Gastroesophageal sphincter (tissue), 4 donors: ENCODE measurements at regions not wholly inside any gene's neighbourhood (a gene's known extent, or its start where the extent isn't known, plus 50 kb on each side); places are given as distances from the start of the nearest gene placed in this dataset.
"Not testable (repeated sequence)": the region's sequence is repeated elsewhere in the genome, so short reads cannot be mapped to it uniquely, and the experiment has no call there.

Experiments used
- ATAC-seq: fragments of 150-250 bp; one replicate; pipeline ENCODE4 v1.9.1; 2016; ENCODE audit warnings: mild to moderate bottlenecking, moderate library complexity
- H3K27ac ChIP-seq, 4 donors: fragments of 200-600 bp; sonication (generic) in 3 of 4; 1 replicate in 3 of 4; 2 replicates in 1 of 4; pipeline ENCODE4 v1.5.1; 2016 to 2019
- H3K27me3 ChIP-seq: fragments of 200-600 bp; sonication (generic); one replicate; pipeline ENCODE4 v1.5.1; 2019
- H3K36me3 ChIP-seq, 2 donors: fragments of 200-600 bp; sonication (generic); one replicate each; pipeline ENCODE4 v1.5.1; 2019; ENCODE audit warnings: control low read depth in 1 of 2
- H3K4me1 ChIP-seq, 3 donors: fragments of 200-600 bp; sonication (generic); 1 replicate in 2 of 3; 2 replicates in 1 of 3; pipeline ENCODE4 v1.5.1; 2016 to 2019; ENCODE audit warnings: control low read depth in 2 of 3
- H3K4me3 ChIP-seq, 2 donors: fragments of 200-600 bp; sonication (generic); one replicate each; pipeline ENCODE4 v1.5.1; 2019; ENCODE audit warnings: mild to moderate bottlenecking in 1 of 2, moderate library complexity in 1 of 2
- H3K9me3 ChIP-seq, 3 donors: fragments of 200-600 bp; sonication (generic); one replicate each; pipeline ENCODE4 v1.5.1; 2017 to 2019; ENCODE audit warnings: control low read depth in 2 of 3
- EP300 ChIP-seq: sonication (generic); formaldehyde crosslinking; IDR thresholded peaks from one replicate; pipeline ENCODE4 v1.6.1; 2017; ENCODE audit warnings: antibody characterized with exemption, mild to moderate bottlenecking
- POLR2A ChIP-seq, 2 donors: fragments of 450-650 bp; IDR thresholded peaks; one replicate each; pipeline ENCODE4 v1.6.1; 2017; ENCODE audit warnings: antibody characterized with exemption in 2 of 2, mild to moderate bottlenecking in 2 of 2, moderate library complexity in 1 of 2
- POLR2AphosphoS5 ChIP-seq: sonication (generic); formaldehyde crosslinking; IDR thresholded peaks from one replicate; pipeline ENCODE4 v1.6.1; 2017; ENCODE audit warnings: antibody characterized with exemption
- WGBS, 2 donors: methylation state at CpG; one replicate each; pipeline ENCODE4 v1.1.5; 2018; ENCODE audit warnings: low coverage in 1 of 2; 5-methylcytosine and 5-hydroxymethylcytosine counted together
- TF ChIP-seq, protein P1 (sequence below), 4 experiments: fragments of 200-600 bp in 2 of 4; fragments of 450-650 bp in 2 of 4; sonication (generic) in 1 of 4; IDR thresholded peaks; one replicate each; pipeline ENCODE4 v1.5.1; 2017 to 2019; ENCODE audit warnings: antibody characterized with exemption in 4 of 4, mild to moderate bottlenecking in 2 of 4, moderate library complexity in 2 of 4

DNA sequence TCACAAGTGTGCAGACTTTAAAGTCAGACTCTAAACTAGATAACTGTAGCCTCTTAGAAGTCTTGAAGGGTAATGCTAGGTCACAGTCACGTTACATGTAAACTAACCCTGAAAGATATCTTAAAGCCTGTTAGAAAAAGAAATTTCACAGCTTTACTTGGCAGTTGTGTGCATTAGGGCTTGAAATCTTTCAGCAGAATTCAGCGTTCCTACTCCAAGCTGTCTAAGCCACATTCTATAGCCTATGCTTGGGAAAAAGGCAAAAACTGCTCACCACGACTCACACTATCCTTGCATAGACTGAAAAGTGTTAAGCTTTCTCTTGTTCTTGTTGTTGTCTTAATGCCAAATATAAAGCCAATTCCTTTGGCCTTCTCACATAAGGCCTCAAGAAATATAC lies 338.0 kb upstream of the SASH1 start:
- no peak for ATAC-seq
- no peaks in the 10 kb centered on the region for H3K9me3 ChIP-seq
- H3K36me3 ChIP-seq: no peaks in the 10 kb centered on the region
- H3K4me3 ChIP-seq: no peak overlapping the region
- no peaks in the 10 kb centered on the region for H3K27me3 ChIP-seq
- H3K27ac ChIP-seq: no peak overlapping the region
- TF ChIP-seq POLR2A (IDR thresholded peaks at IDR 0.05) (no peak), EP300 (no peak), POLR2AphosphoS5 (no peak)
- TF ChIP-seq, protein P1, sequence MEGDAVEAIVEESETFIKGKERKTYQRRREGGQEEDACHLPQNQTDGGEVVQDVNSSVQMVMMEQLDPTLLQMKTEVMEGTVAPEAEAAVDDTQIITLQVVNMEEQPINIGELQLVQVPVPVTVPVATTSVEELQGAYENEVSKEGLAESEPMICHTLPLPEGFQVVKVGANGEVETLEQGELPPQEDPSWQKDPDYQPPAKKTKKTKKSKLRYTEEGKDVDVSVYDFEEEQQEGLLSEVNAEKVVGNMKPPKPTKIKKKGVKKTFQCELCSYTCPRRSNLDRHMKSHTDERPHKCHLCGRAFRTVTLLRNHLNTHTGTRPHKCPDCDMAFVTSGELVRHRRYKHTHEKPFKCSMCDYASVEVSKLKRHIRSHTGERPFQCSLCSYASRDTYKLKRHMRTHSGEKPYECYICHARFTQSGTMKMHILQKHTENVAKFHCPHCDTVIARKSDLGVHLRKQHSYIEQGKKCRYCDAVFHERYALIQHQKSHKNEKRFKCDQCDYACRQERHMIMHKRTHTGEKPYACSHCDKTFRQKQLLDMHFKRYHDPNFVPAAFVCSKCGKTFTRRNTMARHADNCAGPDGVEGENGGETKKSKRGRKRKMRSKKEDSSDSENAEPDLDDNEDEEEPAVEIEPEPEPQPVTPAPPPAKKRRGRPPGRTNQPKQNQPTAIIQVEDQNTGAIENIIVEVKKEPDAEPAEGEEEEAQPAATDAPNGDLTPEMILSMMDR (IDR thresholded peaks at IDR 0.05): no peak
- H3K4me1 ChIP-seq: no peaks in the 10 kb centered on the region
- 52 to 88% methylated on average over 3 of the region's 3 CpGs for WGBS, 2 donors

DNA sequence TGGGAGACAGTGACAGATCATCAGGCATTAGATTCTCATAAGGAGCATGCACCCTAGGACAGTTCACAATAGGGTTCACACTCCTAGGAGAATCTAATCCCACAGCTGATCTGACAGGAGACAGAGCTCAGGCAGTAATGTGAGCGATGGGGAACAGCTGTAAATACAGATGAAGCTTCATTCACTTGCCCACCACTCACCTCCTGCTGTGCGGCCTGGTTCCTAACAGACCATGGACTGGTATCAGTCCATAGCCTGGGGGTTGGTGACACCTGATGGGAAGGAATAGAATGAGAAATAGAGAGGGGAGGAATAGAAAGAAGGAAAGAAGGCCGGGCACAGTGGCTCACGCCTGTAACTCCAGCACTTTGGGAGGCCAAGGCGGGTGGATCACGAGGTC lies 336.8 kb upstream of the SASH1 start:
- H3K27ac ChIP-seq: no peak overlapping the region
- H3K27me3 ChIP-seq: no peaks in the 10 kb centered on the region
- H3K9me3 ChIP-seq: peaks cover 0 to 6% (median 0%) of the 10 kb centered on the region in 3 donors
- WGBS, 2 donors: 87 to 100% methylated on average over 1 to 5 of the region's 6 CpGs
- H3K36me3 ChIP-seq: no peaks in the 10 kb centered on the region
- ATAC-seq: no peak
- TF ChIP-seq, protein P1 (IDR thresholded peaks at IDR 0.05): no peak
- TF ChIP-seq EP300: no peak
- TF ChIP-seq POLR2A (IDR thresholded peaks at IDR 0.05): no peak
- no peak for TF ChIP-seq POLR2AphosphoS5
- no peaks in the 10 kb centered on the region for H3K4me1 ChIP-seq
- H3K4me3 ChIP-seq: no peak overlapping the region

DNA sequence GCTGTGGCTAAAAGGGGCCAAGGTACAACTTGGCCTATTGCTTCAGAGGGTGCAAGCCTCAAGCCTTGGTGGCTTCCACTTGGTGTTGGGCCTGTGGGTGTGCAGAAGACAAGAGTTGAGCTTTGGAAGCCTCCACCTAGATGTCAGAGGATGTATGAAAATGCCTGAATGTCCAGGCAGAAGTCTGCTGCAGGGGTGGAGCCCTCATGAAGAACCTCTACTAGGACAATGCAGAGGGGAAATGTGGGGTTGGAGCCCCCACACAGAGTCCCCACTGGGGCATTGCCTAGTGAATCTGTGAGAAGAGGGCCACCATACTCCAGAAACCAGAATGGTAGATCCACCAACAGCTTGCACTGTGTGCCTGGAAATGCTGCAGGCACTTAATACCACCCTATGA lies 332.1 kb upstream of the SASH1 start:
- not testable (repeated sequence) for H3K27ac ChIP-seq, H3K4me3 ChIP-seq, H3K4me1 ChIP-seq, H3K36me3 ChIP-seq, ATAC-seq, H3K27me3 ChIP-seq
- H3K9me3 ChIP-seq: peaks cover 0 to 10% (median 0%) of the 10 kb centered on the region in 3 donors

DNA sequence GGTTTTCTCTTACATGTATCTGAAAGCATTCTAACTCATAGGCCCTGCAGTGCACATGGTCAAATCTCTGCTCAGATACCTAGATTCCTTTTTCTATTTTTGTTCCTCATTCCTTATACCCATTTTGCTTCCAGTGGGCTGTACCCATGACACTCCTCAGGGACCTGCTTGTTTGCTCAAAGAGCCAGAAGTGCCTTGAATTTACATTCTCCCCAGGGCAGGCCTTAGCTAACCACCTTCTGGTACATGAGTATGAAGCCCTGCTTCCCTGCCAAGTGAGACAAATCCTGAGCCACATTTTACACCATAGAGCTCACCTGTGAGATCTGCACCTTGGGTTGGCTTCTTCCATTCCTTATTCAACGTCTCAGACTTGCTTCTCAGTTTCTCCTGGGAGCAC lies 326.6 kb upstream of the SASH1 start:
- Histone ChIP-seq H3K27ac (no peak overlapping the region), H3K9me3 (peaks cover 0 to 2% (median 0%) of the 10 kb centered on the region in 3 donors), H3K4me3 (no peak overlapping the region), H3K36me3 (no peaks in the 10 kb centered on the region), H3K27me3 (no peaks in the 10 kb centered on the region), H3K4me1 (no peaks in the 10 kb centered on the region)
- 83 to 100% methylated on average over 1 of the region's 1 CpG for WGBS, 2 donors
- no peak for TF ChIP-seq EP300
- TF ChIP-seq POLR2A (IDR thresholded peaks at IDR 0.05): no peak
- TF ChIP-seq POLR2AphosphoS5: no peak
- TF ChIP-seq, protein P1 (IDR thresholded peaks at IDR 0.05): no peak
- ATAC-seq: no peak

DNA sequence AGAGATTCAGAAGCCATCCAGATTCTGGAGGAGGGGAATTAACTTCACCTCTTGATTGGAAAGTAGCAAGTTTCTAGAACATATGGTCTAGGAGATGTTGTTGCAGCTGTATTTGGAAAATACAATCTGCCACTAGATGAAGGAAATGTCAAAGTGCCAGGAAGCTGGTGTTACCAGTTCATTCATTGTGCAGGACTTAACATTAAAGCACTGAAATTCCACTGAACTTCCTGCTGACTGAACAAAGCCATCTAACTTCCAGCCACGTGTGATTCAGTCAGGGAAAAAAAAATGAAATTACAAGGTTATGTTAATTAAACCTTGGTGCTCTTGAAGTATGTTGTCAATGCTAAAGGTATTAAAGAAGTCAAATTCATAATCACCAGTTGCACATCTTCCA lies 321.5 kb upstream of the SASH1 start:
- Histone ChIP-seq H3K27ac (no peak overlapping the region), H3K9me3 (no peaks in the 10 kb centered on the region), H3K36me3 (no peaks in the 10 kb centered on the region), H3K4me3 (no peak overlapping the region), H3K4me1 (no peaks in the 10 kb centered on the region), H3K27me3 (no peaks in the 10 kb centered on the region)
- no peak for ATAC-seq
- no peak for TF ChIP-seq EP300
- TF ChIP-seq POLR2A (IDR thresholded peaks at IDR 0.05): no peak
- TF ChIP-seq, protein P1 (IDR thresholded peaks at IDR 0.05): no peak
- 30 to 56% methylated on average over 1 of the region's 1 CpG for WGBS, 2 donors

DNA sequence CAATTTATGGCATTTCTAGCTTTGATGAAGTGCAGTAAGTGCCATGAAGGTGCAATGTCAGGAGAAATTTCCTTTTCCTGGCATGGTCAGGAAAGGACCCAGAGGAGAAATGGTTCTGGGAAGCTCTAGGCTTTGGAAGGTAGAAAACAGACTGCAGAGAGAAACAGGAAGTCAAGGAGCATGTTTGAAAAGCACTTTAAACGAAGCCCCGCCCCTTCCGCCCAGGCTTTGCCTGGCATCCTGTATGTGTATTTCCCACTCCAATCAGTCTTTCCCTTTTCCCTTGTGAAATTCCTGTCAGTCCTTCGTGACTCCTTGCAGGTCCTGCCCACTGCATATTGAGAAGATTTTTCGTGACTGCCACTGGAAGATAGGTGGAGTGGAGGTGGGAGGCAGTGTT lies 320.9 kb upstream of the SASH1 start:
- ATAC-seq: no peak
- Histone ChIP-seq H3K4me1 (no peaks in the 10 kb centered on the region), H3K27ac (no peak overlapping the region), H3K9me3 (no peaks in the 10 kb centered on the region), H3K4me3 (no peak overlapping the region), H3K36me3 (no peaks in the 10 kb centered on the region), H3K27me3 (no peaks in the 10 kb centered on the region)
- TF ChIP-seq, protein P1 (IDR thresholded peaks at IDR 0.05): no peak
- TF ChIP-seq POLR2AphosphoS5: no peak
- TF ChIP-seq EP300: no peak
- no peak for TF ChIP-seq POLR2A (IDR thresholded peaks at IDR 0.05)
- WGBS, 2 donors: 30 to 52% methylated on average over 2 to 3 of the region's 5 CpGs

DNA sequence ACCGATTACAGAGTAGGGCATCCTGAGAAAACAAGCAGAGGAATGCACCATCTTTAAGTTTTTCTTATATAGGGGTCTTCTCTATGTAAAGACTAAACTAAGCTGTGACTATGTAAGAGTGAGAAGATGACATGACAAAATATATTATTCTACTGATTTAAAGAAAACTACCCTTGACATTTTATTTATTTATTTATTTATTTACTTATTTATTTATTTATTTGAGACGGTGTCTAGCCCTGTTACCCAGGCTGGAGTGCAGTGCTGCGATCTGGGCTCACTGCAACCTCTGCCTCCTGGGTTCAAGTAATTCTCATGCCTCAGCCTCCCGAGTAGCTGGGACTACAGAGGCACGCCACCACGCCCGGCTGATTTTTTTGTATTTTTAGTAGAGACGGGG lies 320.4 kb upstream of the SASH1 start:
- H3K27ac ChIP-seq, ATAC-seq, H3K36me3 ChIP-seq, H3K4me1 ChIP-seq, H3K4me3 ChIP-seq, H3K27me3 ChIP-seq, H3K9me3 ChIP-seq: not testable (repeated sequence)
- WGBS, 2 donors: 90 to 94% methylated on average over 8 of the region's 8 CpGs
